ENCODE measurements at regions not wholly inside any gene's neighbourhood (a gene's known extent, or its start where the extent isn't known, plus 50 kb on each side); places are given as distances from the start of the nearest gene placed in this dataset.

GRCh38 chr6:153814136-153814535 lies 224.9 kb upstream of the OPRM1 start:
- TF ChIP-seq CTCF (IDR thresholded peaks at IDR 0.05; ENCODE audit: partially characterized antibody, unreplicated experiment), result no peak
- no peak for DNase-seq
- H3K4me1 Mint-ChIP-seq (ENCODE audit: low read depth, unreplicated experiment), result no peaks in the 10 kb centered on the region

GRCh38 chr6:153804755-153805330 lies 234.2 kb upstream of the OPRM1 start:
- H3K27ac Mint-ChIP-seq (ENCODE audit: unreplicated experiment), result no peak overlapping the region
- no peak for DNase-seq
- H3K9me3 Mint-ChIP-seq (ENCODE audit: unreplicated experiment), result no peaks in the 10 kb centered on the region
- no peak for TF ChIP-seq CTCF (IDR thresholded peaks at IDR 0.05; ENCODE audit: partially characterized antibody, unreplicated experiment)
- H3K36me3 Mint-ChIP-seq (ENCODE audit: unreplicated experiment), result no peaks in the 10 kb centered on the region
- H3K27me3 Mint-ChIP-seq (ENCODE audit: unreplicated experiment), result no peaks in the 10 kb centered on the region
- H3K4me1 Mint-ChIP-seq (ENCODE audit: low read depth, unreplicated experiment), result no peaks in the 10 kb centered on the region
- H3K4me3 Mint-ChIP-seq (ENCODE audit: unreplicated experiment), result no peak overlapping the region

More at GRCh38 chr6:153814136-153814535, 224.9 kb upstream of the OPRM1 start:
- H3K27ac Mint-ChIP-seq (ENCODE audit: unreplicated experiment), result no peak overlapping the region
- H3K9me3 Mint-ChIP-seq (ENCODE audit: unreplicated experiment), result no peaks in the 10 kb centered on the region
- no peaks in the 10 kb centered on the region for H3K27me3 Mint-ChIP-seq (ENCODE audit: unreplicated experiment)
- no peak overlapping the region for H3K4me3 Mint-ChIP-seq (ENCODE audit: unreplicated experiment)
- H3K36me3 Mint-ChIP-seq (ENCODE audit: unreplicated experiment), result no peaks in the 10 kb centered on the region

- Mint-ChIP-seq H3K9me3 (ENCODE audit: unreplicated experiment) (no peaks in the 10 kb centered on the region), H3K36me3 (ENCODE audit: unreplicated experiment) (no peaks in the 10 kb centered on the region), H3K27ac (ENCODE audit: unreplicated experiment) (no peak overlapping the region), H3K4me3 (ENCODE audit: unreplicated experiment) (no peak overlapping the region), H3K27me3 (ENCODE audit: unreplicated experiment) (no peaks in the 10 kb centered on the region), H3K4me1 (ENCODE audit: low read depth, unreplicated experiment) (no peaks in the 10 kb centered on the region)
- DNase-seq, result no peak
- TF ChIP-seq CTCF (IDR thresholded peaks at IDR 0.05; ENCODE audit: partially characterized antibody, unreplicated experiment), result no peak
These were observed 237.1 kb upstream of the OPRM1 start for GRCh38 chr6:153801917-153802316.

- DNase-seq, result no peak
- Mint-ChIP-seq H3K27ac (ENCODE audit: unreplicated experiment) (no peak overlapping the region), H3K27me3 (ENCODE audit: unreplicated experiment) (no peaks in the 10 kb centered on the region), H3K4me3 (ENCODE audit: unreplicated experiment) (no peak overlapping the region), H3K36me3 (ENCODE audit: unreplicated experiment) (no peaks in the 10 kb centered on the region), H3K4me1 (ENCODE audit: low read depth, unreplicated experiment) (no peaks in the 10 kb centered on the region), H3K9me3 (ENCODE audit: unreplicated experiment) (no peaks in the 10 kb centered on the region)
- no peak for TF ChIP-seq CTCF (IDR thresholded peaks at IDR 0.05; ENCODE audit: partially characterized antibody, unreplicated experiment)
These were observed 238.4 kb upstream of the OPRM1 start for GRCh38 chr6:153800580-153801188.

- H3K36me3 Mint-ChIP-seq (ENCODE audit: unreplicated experiment), result no peaks in the 10 kb centered on the region
- DNase-seq, result no peak
- no peak for TF ChIP-seq CTCF (IDR thresholded peaks at IDR 0.05; ENCODE audit: partially characterized antibody, unreplicated experiment)
- no peaks in the 10 kb centered on the region for H3K9me3 Mint-ChIP-seq (ENCODE audit: unreplicated experiment)
- H3K27me3 Mint-ChIP-seq (ENCODE audit: unreplicated experiment), result peaks cover 2% of the 10 kb centered on the region
- H3K27ac Mint-ChIP-seq (ENCODE audit: unreplicated experiment), result no peak overlapping the region
- no peaks in the 10 kb centered on the region for H3K4me1 Mint-ChIP-seq (ENCODE audit: low read depth, unreplicated experiment)
- H3K4me3 Mint-ChIP-seq (ENCODE audit: unreplicated experiment), result no peak overlapping the region
These were observed 248.1 kb upstream of the OPRM1 start for GRCh38 chr6:153790876-153791473.
